HL-60 (cell line): ENCODE measurements at regions not wholly inside any gene's neighbourhood (a gene's known extent, or its start where the extent isn't known, plus 50 kb on each side); places are given as distances from the start of the nearest gene placed in this dataset.

Source experiments
- CTCF ChIP-seq: IDR thresholded peaks from one replicate; pipeline ENCODE4 v1.5.1; 2011; ENCODE audit warnings: low read length, control low read depth, inconsistent platforms; ENCODE audit not compliant: insufficient read depth
- POLR2AphosphoS5 ChIP-seq: IDR thresholded peaks from 2 replicates; pipeline ENCODE4 v1.6.1; 2012; ENCODE audit warnings: low read depth

GRCh38 chr6:131381709-131382093 is 191.3 kb upstream of the ARG1 start:
- TF ChIP-seq CTCF = no peak
- TF ChIP-seq POLR2AphosphoS5 = no peak
